GM19025 (cell line): ENCODE measurements at regions not wholly inside any gene's neighbourhood (a gene's known extent, or its start where the extent isn't known, plus 50 kb on each side); places are given as distances from the start of the nearest gene placed in this dataset.

Source experiments
- ATAC-seq: cut with Tn5 transposase; IDR thresholded peaks from one replicate; pipeline ENCODE4 v1.9.1; 2021; ENCODE audit warnings: mild to moderate bottlenecking, low read depth, moderate library complexity; ENCODE audit not compliant: unreplicated experiment

- ATAC-seq, result no peak
Measured at GRCh38 chr3:28718074-28718849, 369.6 kb upstream of the AZI2 start.

DNA sequence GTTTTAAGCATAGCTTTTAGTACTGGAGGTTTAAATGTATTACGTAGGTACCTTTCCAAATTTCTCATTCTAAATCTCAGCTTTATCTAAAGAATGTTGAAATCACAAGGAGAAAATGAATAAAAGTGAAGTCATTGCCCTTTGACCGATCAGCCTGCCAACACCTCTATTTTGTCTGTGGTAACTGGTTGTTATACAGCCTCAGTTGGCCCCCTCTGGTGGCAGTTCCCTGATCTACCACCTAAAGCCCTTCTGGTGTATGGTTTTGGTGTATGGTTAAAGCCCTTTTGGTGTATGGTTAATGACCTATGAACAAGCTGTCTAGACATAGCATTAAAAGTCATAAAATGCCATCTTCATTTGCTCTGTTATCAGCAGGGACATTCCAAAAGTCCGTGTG, 378.2 kb upstream of the AZI2 start:
- peak; percentile 74 for ATAC-seq

GRCh38 chr3:28727307-28727706, 378.7 kb upstream of the AZI2 start:
- ATAC-seq, result no peak

GRCh38 chr3:28738425-28738824, 389.8 kb upstream of the AZI2 start:
- no peak for ATAC-seq

DNA sequence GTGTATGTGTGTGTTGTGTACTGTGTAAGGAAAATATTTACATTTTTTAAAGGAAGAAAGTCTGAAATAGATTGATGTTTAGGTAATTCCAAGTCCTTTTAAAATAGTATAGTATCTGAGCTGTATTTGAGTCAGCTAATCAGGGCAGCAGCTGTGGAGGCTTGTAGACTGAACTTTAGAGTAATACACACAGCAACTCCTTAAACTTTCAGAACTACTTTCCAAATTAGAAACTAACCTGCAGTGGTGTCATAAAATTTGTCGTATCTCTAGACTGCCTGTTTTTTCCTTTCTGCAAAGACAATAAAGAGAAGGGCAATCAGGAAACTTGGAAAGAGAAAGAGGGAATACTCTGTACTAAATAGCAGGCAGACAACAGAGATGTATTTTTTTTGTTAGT, 391.0 kb upstream of the AZI2 start:
- no peak for ATAC-seq

GRCh38 chr3:28743271-28743670, 394.6 kb upstream of the AZI2 start:
- no peak for ATAC-seq

DNA sequence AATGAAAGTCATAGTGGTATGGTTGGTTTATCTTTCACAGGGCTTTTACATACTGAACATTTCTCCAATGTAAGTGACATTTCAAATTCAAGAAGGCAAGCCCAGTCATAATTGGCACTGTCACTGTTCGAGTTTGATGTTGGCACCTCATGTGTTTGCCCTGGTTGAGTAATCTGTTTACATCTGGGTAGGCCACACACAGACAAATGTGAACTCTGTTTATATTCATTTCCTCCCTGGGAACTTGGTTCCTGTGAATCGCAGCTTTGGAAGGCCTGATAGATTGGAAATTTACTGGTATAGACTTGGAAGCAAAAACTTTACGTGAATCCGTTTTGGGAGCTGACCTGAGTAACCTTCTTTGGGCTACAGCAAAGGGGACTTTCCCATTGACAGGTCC, 395.2 kb upstream of the AZI2 start:
- ATAC-seq, result no peak

DNA sequence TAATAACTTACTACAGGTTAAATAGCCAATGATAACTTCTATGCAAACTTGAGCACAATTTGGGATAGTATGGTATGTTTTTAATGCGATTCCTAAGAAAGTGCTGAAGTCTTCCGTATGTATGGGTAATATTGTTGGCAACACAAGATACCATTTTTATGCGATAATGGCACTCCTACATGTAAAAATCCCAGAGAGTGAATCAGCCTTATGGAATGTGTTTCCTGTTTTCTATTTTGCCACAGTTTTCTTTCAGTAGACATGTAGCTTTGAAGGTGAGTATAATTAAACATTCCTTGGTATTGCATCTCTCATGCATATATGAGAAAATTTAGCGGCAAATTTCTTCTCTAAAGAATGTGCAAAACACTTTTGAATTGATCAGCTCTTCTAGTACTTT, 396.8 kb upstream of the AZI2 start:
- ATAC-seq, result no peak

GRCh38 chr3:28745916-28746617, 397.4 kb upstream of the AZI2 start:
- no peak for ATAC-seq

- ATAC-seq, result no peak
Measured at GRCh38 chr3:28746990-28747389, 398.4 kb upstream of the AZI2 start.

DNA sequence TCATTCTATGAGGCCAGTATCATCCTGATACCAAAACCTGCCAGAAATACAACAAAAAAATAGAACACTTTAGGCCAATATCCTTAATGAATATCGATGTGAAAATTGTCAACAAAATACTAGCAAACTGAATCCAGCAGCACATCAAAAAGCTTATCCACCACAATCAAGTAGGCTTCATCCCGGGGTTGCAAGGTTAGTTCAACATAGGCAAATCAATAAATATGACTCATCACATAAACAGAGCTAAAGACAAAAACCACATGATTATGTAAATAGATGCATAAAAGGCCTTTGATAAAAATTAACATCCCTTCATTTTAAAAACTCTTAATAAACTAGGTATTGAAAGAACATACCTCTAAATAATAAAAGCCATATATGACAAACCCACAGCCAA, 403.2 kb upstream of the AZI2 start:
- no peak for ATAC-seq

DNA sequence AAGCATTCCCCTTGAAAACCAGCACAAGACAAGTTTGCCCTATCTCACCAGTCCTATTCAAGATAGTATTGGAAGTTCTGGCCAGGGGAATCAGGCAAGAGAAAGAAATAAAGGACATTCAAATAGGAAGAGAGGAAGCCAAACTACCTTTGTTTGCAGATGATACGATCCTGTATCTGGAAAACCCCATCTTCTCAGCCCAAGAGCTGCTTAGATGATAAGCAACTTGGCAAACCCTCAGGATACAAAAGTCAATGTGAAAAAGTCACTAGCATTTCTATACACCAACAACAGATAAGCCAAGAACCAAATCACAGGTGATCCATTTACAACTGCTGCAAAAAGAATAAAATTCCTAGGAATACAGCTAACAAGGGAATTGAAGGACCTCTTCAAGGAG, 403.7 kb upstream of the AZI2 start:
- ATAC-seq, result no peak

DNA sequence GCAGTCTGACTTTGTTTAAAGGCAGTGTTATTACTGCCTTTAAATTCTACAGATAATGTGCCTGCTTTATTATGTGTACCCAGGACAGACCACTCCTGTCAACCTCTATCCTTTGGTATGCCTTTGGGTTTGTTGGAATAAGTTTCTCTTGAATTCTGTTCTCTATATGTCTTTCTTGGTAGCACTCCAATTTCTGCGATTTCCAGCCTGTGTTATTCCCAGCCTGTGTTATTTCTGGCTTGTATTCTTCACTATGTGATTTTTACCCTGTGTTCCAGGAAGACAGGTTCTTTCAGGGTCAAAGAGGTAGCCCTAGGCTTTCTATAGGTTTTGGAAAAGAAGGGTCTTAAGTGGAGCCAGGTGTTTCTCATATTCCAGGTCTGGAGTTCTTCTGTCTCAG, 407.4 kb upstream of the AZI2 start:
- no peak for ATAC-seq

- no peak for ATAC-seq
Measured at GRCh38 chr3:28758115-28758514, 409.5 kb upstream of the AZI2 start.

DNA sequence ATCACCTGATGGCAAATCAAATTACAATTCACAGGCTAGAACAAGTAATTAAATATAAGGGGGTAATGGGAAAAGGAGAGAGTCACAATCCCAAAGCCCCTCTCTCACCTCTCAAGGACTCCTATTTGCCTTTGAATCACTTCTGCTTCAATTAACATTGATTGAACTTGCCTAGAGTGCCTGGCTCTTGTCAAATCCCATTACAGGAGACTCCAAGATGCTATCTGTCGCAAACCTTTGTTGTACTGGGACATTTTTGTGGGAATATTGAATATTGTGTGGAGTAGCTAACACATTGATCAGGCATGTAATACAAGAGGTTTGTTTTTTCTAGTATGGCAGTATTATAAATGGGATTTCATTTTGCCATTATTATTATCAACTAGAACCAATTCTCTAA, 412.8 kb upstream of the AZI2 start:
- no peak for ATAC-seq

DNA sequence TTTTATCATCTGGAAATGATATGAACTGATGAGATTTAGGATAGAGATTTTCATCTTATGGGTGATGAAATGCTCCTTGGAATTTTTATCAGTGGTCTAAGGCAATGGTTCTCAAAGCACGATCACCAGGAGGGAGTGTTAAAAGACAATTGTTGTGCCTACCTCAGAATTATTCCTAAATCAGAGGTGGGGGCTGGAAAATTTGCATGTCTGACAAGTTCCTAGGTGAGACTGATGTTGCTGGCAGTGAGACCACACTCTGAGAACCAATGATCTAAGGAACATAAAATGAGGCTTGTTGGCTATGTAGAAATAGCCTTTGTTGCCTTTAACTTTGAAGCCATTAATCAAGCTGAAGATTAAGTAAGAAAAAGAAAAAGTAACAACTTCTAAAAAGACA, 416.6 kb upstream of the AZI2 start:
- ATAC-seq, result no peak

GRCh38 chr3:28768439-28768838, 419.8 kb upstream of the AZI2 start:
- no peak for ATAC-seq

DNA sequence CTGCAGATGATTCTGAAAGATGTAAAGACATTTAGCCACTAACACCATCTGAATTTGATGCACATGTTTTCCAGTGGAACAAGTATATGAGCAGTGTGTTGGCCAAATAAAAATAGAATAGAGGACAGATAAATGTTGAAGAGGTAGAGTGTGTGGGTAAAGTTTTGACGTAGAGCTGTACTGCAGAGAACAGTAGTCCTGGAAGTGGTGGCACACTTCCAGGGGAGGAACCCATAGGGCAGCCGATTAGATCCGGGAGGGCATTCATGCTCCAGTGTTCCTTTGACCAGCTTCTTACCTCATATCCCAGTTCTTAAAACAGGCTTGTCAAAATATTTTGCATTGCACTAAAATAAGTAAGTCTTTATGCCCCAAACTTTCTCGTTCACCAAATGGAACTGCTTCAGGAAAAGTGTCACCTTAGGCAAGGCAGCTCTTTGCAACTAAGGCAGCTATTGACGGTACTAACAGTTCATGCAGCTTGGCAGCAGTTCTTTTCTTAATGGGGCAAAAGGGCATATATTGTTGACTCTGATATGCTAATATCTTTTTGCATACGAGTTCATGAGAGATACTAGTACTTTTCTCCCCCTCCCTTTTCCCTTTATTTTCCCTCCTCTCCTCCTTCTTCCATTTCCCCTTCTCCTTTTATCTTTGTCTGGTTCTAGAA, 429.3 kb upstream of the AZI2 start:
- ATAC-seq, result no peak

DNA sequence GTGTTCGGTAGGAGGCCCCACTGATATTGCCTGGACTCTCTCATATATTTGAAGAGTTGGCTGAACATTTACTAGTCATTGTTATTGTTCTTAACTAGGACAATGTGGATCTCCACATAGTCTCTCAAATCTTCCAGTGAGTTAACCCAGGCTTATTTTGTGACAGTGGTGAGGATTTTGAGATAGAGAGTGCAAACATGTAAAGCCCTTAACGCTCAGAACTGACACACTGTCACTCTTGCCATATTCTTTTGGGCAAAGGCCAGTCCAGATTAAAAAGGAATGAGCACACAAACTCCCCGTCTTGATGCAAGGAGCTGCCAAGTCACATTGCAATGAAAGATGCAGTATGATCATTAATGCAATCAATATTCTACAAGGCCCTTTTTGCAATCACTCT, 431.9 kb upstream of the AZI2 start:
- no peak for ATAC-seq

DNA sequence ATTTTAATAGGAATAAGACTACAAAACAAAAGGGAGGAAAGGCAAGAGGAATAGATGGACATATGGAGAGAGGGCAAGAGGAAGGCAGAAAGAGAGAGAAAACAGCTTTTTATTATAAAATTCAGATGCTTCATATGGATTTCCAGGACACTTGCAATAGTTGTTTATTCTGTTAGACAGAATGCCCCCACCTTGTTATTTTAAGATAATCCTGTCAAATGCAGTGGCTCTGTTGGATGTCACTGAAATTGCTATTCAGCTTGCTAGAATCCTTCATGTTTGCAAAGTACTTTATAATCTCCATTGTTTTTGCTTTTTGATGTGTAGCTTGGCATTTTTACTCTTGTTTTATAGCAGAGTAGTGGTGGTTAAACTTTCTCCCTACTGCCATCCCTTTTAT, 432.4 kb upstream of the AZI2 start:
- no peak for ATAC-seq

- no peak for ATAC-seq
Measured at GRCh38 chr3:28786446-28786845, 437.8 kb upstream of the AZI2 start.

DNA sequence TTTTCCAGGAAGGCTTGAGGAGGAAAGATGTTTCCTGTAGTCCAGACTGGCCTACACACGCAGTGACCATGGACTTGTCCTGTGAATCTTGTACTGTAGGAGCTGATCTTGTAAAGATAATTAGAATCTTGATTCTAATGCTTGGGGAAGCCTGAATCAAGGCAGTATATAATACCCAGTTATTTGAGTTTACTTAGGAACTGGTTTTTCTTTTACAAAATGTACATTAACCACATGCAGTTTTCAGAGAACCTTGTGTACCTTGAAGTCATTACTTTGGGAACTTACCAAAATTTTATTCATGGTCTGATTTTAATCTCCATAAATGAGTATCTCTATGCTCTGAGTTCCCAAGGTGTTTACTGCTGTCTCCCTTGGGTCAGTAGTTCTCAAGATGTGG, 439.9 kb upstream of the AZI2 start:
- no peak for ATAC-seq
